ENCODE measurements at regions not wholly inside any gene's neighbourhood (a gene's known extent, or its start where the extent isn't known, plus 50 kb on each side); places are given as distances from the start of the nearest gene placed in this dataset.

- no peak for DNase-seq (ENCODE audit: low read depth)
Observed at GRCh38 chr3:82287562-82287961, 526.1 kb upstream of the GBE1 start.

GRCh38 chr3:82281205-82281604, 519.8 kb upstream of the GBE1 start:
- no peak for DNase-seq (ENCODE audit: low read depth)

DNA sequence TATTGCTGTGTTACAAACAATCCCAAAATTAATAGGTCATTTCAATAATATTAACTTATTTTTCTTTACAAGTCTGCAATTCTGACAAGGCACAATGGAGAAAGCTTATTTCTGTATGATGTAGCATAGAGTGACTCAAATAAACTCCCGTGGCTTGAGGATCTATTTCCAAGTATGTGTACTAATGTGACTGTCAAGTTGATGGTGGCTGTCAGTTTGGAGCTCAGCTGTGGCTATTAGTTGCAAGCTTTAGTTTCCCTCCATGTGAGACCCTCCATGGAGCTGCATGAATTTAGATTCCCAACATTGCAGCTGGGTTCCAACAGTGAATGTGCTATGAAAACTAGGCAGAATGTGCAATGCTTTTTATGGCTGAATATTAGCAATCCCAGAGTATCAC, 515.5 kb upstream of the GBE1 start:
- DNase-seq (ENCODE audit: low read depth), result no peak

- DNase-seq (ENCODE audit: low read depth), result no peak
Observed at GRCh38 chr3:82274897-82275296, 513.5 kb upstream of the GBE1 start.

DNA sequence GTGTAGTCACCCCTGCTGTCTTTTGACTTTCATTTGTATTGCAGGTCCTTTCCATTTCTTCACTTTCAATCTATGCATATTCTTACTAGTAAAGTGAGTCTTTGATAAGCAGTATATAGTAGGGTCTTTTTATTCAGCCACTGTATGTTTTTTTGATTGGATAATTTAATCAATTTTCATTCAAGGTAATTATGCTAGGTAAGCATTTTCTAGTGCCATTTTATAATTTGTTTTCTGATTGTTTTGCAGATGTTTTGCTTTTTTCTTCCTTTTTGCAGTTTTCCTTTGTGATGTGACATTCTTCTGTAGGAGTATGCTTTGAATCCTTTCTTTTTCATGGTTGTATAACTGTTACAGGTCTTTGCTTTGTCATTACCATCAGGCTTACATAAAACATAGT, 504.3 kb upstream of the GBE1 start:
- no peak for DNase-seq (ENCODE audit: low read depth)

DNA sequence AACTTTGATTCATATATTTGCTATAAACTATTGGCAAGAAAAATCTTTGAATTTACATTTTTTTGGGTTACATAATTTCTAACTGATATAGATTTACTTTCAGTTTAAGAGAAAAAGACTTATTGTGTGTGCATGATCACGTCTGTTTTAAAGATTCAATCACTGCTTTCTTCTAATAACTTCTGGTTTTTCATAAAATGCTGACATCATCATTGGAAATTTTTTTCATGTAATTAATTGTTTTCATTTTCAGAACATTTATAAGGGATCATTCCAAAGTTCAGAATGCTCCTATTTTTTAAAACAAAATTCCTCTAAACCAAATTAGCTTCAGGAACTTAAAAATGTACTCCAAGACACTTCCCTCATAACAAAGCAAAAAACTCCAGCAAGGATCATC, 500.7 kb upstream of the GBE1 start:
- no peak for DNase-seq (ENCODE audit: low read depth)

DNA sequence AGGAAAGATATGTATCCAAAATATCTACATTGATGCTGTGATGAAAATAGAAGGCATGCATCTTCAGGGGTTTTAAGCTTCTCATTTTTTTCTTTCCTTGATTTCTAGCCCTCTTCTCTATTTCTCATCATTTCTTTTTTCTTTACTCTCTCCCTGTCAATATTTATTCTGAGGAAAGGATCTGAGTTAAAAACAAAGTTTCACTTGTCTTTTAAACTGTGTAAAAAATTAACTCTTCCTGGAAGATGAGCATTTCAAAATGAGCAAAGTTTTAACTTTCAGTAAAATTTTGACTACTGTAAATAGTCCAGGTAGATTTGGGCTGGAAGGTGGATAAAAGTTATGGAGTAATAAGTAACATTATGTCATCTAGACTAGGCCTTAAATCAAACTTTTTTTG, 500.2 kb upstream of the GBE1 start:
- DNase-seq (ENCODE audit: low read depth), result no peak

- DNase-seq (ENCODE audit: low read depth), result no peak
Observed at GRCh38 chr3:82261013-82261412, 499.6 kb upstream of the GBE1 start.

- no peak for DNase-seq (ENCODE audit: low read depth)
Observed at GRCh38 chr3:82259994-82260393, 498.5 kb upstream of the GBE1 start.

DNA sequence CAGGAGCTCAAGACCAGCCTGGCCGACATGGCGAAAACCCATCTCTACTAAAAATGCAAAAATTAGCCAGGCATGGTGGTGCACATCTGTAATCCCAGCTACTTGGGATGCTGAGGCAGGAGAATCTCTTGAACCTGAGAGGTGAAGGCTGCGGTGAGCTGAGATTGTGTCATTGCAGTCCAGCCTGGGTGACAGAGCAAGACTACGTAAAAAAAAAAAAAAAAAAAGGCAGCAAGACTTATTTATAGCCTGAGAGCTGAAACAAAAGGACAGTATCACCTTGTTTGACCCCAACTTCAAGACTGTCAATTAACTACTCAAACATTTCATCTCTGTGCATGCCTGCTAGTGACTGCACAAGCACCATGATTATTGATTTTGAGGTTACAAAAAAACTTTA, 478.9 kb upstream of the GBE1 start:
- DNase-seq (ENCODE audit: low read depth), result no peak

- DNase-seq (ENCODE audit: low read depth), result no peak
Observed at GRCh38 chr3:82236257-82236656, 474.8 kb upstream of the GBE1 start.

DNA sequence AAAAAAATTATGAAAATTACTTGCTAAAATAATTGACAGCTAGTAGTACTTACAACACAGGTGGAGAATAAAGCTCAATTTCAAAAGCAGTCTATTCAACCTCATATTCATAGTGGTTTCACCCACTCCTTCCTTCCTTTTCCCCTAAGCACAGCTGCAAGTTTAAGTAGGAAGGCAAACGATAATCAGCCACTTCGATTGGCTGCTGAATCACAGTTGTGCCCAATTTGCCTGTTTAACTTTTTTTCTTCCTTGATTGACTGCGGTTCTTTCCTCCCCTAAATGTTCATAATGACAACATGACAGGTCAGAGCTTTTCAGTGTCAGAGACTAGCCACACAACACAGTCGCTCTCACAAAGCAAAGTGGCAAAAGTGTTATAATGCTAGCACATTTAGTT, 468.0 kb upstream of the GBE1 start:
- no peak for DNase-seq (ENCODE audit: low read depth)

GRCh38 chr3:82224661-82225060, 463.2 kb upstream of the GBE1 start:
- DNase-seq (ENCODE audit: low read depth), result no peak

GRCh38 chr3:82222401-82222800, 461.0 kb upstream of the GBE1 start:
- DNase-seq (ENCODE audit: low read depth), result no peak

- DNase-seq (ENCODE audit: low read depth), result no peak
Observed at GRCh38 chr3:82217571-82217970, 456.1 kb upstream of the GBE1 start.

GRCh38 chr3:82208002-82208710, 446.7 kb upstream of the GBE1 start:
- no peak for DNase-seq (ENCODE audit: low read depth)

DNA sequence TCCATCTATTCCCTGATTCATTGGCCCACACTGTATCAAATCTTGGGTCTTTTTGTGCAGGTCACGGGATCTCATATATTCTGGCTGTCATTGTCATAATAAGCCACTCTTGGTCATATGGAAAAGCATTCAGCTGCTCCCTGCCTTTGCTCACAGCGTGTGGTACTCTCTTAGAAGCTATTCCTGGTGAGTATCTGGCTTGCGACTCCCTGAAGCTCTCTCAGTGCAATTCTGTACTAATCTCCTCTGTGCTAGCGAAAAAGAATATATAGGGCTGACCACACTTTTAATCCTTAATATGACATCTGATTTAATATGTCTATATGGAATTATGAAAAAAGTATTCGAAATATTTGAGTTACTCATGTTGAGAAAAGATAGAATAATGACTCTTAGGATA, 440.8 kb upstream of the GBE1 start:
- DNase-seq (ENCODE audit: low read depth), result no peak

GRCh38 chr3:82201316-82201715, 439.9 kb upstream of the GBE1 start:
- no peak for DNase-seq (ENCODE audit: low read depth)

DNA sequence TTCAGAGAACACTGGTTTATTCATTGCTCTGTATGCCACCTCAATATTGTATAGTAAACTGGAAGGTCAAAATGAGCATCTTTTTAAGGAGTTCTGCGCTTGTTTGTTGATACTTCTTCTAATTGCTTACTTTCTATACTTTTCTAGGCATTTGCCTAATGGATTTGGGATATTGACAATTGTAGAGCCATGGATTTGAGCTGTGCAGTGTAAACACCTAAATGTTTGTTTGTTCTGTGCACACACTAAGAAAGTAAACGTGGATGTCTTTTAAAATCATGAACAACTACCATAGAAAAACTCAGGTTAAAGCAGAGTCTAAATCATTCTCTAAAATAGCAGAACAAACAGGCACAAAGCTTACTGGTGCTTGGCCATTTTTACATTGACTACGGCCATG, 436.6 kb upstream of the GBE1 start:
- DNase-seq (ENCODE audit: low read depth), result no peak

DNA sequence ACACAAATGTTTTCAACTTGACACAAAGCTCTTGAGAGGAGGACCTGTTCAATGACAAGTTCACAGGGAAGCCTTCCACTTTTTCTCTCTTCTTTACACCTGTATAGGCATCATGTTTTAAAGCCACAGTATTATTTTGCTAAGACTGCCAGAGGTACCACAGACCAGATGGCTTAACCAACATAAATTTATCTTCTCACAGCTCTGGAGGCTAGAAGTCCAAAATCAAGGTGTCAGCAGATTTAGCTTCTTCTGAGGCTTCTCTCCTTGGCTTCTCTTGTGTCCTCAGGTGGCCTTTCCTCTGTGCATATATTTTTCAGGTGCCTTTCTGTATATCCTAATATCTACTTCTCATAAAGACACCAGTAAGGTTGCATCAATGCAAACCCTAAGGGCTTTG, 435.2 kb upstream of the GBE1 start:
- DNase-seq (ENCODE audit: low read depth), result no peak

DNA sequence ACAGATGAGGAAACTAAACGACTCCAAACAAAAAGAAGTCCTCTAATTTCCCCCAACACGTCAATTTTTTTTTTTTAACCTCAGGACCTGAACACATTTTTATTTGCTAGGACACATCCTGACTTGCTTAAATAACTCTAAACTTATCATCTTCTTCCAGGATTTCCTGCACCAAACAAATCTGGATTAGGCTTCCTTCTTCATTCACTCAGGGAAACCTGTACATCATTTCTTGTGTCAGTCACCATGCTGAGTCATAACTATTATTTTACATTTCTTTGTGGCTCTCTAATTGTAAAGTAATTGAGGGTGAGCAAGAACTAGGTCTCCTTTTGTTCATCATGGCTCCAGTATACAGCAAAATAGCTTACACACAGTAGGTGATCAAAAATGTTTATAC, 433.4 kb upstream of the GBE1 start:
- DNase-seq (ENCODE audit: low read depth), result no peak

GRCh38 chr3:82186017-82186416, 424.6 kb upstream of the GBE1 start:
- DNase-seq (ENCODE audit: low read depth), result no peak

- no peak for DNase-seq (ENCODE audit: low read depth)
Observed at GRCh38 chr3:82179291-82179690, 417.8 kb upstream of the GBE1 start.

- no peak for DNase-seq (ENCODE audit: low read depth)
Observed at GRCh38 chr3:82178291-82178690, 416.8 kb upstream of the GBE1 start.

DNA sequence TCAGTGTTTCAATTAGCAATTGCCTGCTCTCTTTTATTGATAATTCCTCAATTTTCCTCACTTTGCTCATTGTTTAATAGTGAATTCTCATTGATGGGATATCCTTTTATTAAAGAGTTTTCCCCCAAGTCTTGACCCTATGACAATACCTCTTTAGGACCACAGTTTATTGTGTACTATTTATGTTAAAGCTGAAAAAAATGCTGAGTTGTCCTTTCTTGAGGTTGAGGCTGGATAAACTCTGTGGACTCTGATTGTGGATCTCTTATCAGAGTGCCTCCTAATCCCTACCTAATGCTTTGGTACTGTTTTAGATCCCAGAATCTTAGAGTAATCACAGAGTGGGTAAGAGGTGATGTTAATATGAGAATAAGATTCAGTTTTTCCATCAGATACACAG, 416.3 kb upstream of the GBE1 start:
- no peak for DNase-seq (ENCODE audit: low read depth)

Data from Daoy (cell line).